Stimulated activated naive CD8-positive, alpha-beta T cell treated with anti-CD3 and anti-CD28 coated beads, Interleukin-15, amount 100 ng/mL, for 72 hours (primary cell): ENCODE measurements at regions not wholly inside any gene's neighbourhood (a gene's known extent, or its start where the extent isn't known, plus 50 kb on each side); places are given as distances from the start of the nearest gene placed in this dataset.
"Not testable (repeated sequence)": the region's sequence is repeated elsewhere in the genome, so short reads cannot be mapped to it uniquely, and the experiment has no call there.

Experiments
- ATAC-seq: fragments of 150-1000 bp; cut with Tn5 transposase; 2 replicates; pipeline ENCODE4 v1.10.0; 2021; ENCODE audit warnings: mild to moderate bottlenecking, moderate library complexity
- DNase-seq, 2 donors: peaks; one replicate each; pipeline ENCODE4 v3.0.0; 2021 to 2022
- H3K27ac Mint-ChIP-seq, 2 donors: one replicate each; pipeline ENCODE4 v1.8.0; 2022; ENCODE audit warnings: mild to moderate bottlenecking in 2 of 2, mixed read lengths in 2 of 2, moderate library complexity in 2 of 2
- H3K27me3 Mint-ChIP-seq: one replicate; pipeline ENCODE4 v1.8.0; 2022; ENCODE audit warnings: mixed read lengths
- H3K4me1 Mint-ChIP-seq: one replicate; pipeline ENCODE4 v1.8.0; 2022; ENCODE audit warnings: mild to moderate bottlenecking, mixed read lengths
- H3K4me3 Mint-ChIP-seq, 2 donors: one replicate each; pipeline ENCODE4 v1.8.0; 2022; ENCODE audit warnings: mild to moderate bottlenecking in 2 of 2, mixed read lengths in 2 of 2, moderate library complexity in 1 of 2
- H3K9me3 Mint-ChIP-seq, 2 donors: one replicate each; pipeline ENCODE4 v1.8.0; 2022; ENCODE audit warnings: mixed read lengths in 2 of 2

DNA sequence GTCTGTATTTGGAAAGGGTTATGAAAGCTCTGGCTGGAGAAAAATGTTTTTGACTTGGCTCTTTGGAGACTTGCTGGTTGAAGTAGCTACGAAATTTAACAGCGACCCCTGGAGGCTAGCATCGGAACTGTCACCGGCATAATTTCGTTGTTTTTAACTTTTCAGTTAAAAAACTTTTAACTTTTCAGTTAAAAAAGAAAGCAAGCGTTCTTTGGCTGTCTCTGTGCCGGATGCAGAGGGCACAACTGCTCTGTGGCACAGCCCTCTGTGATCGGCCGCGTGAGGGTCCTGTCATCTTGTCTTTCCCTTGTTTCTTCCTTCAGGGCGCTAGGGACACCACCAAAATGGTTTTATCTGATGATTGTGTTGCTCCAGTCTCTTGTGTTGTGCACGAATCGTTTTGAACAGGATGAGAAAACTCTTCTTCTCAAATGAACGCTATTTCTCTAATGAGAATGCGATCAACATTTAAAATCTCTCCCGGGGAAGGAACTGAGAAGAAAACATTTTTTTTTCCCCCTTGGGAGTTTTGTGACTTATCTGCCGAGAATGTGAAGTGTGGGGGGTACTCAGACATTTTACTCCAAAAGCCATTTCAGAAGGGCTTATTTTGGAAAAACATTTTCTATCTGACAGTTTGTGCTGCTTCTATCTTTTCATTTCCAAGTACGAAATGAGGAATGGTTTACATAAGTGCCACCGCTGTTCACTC, 57.1 kb downstream of the ADCYAP1 start:
- DNase-seq: peak; percentile 29 to 33
- H3K4me1 Mint-ChIP-seq: no peaks in the 10 kb centered on the region
- no peak overlapping the region for H3K27ac Mint-ChIP-seq
- peaks cover 27% of the 10 kb centered on the region for H3K27me3 Mint-ChIP-seq
- ATAC-seq: no peak
- peak overlapping the region in 1 of 2 donors; percentile 19 for H3K4me3 Mint-ChIP-seq
- no peaks in the 10 kb centered on the region for H3K9me3 Mint-ChIP-seq

DNA sequence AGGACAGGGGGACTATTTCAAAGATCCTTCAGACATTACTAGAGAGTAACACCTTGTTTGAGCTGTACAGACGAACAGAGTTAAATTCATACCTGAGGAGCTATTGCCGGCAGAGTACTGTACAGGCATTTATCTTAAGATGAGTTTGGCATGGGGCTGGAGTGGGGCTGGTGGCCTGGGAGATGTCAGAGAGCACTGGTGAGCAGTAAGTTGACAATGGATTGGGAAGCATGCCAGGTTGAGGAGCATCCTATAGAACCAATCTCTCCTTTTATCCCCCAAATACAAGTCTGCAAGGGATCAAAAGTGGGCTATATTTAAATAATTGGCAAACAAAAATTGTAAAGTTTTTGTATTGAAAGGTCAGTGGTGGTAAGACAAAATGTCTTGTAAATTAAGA, 58.6 kb downstream of the ADCYAP1 start:
- Mint-ChIP-seq H3K27ac (no peak overlapping the region), H3K4me3 (no peak overlapping the region), H3K9me3 (no peaks in the 10 kb centered on the region), H3K27me3 (peaks cover 18% of the 10 kb centered on the region), H3K4me1 (no peaks in the 10 kb centered on the region)
- DNase-seq (no peak), ATAC-seq (no peak)

DNA sequence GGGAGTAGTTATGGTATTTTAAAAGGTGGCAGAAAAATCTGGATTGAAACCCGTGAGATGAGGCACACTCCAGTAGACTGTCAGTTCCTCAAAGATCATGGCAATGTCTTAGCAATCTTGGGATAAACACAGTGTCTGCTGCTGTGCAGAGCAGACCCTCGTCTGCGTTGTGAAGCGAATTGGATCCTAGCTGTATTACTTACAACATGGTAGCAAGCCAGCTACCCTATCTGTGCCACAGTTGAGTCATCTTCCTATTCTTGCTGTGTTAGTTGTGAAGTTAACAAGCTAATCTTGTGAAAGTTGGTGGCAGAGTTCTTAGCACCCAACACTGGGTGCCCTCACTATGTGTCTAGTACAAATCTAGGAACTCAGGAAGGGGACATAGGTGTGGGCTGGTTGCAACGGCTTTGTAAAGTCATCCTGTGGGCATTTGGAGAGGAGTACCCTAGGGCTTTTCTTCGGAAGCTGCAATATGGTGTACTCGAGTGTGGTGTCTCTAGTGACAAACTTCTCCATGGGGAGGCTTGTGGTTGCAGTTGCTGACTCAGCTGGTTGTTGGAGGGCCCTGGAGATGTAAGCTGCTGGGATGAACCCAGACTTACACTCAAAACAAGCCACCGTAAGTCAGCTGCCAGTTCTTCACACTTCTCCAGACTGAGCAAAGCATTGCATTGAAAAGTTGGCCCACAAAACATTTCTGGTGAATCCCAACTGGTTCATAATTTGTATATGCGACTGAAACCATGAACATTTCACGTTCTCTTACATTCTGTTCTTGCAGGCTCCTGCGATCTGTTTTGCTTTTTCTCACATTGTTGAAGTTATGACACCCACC, 61.5 kb downstream of the ADCYAP1 start:
- Mint-ChIP-seq H3K9me3 (peaks cover 0 to 5% of the 10 kb centered on the region in 2 donors), H3K27me3 (peaks cover 12% of the 10 kb centered on the region), H3K27ac (no peak overlapping the region), H3K4me1 (no peaks in the 10 kb centered on the region), H3K4me3 (no peak overlapping the region)
- DNase-seq (no peak), ATAC-seq (no peak)

DNA sequence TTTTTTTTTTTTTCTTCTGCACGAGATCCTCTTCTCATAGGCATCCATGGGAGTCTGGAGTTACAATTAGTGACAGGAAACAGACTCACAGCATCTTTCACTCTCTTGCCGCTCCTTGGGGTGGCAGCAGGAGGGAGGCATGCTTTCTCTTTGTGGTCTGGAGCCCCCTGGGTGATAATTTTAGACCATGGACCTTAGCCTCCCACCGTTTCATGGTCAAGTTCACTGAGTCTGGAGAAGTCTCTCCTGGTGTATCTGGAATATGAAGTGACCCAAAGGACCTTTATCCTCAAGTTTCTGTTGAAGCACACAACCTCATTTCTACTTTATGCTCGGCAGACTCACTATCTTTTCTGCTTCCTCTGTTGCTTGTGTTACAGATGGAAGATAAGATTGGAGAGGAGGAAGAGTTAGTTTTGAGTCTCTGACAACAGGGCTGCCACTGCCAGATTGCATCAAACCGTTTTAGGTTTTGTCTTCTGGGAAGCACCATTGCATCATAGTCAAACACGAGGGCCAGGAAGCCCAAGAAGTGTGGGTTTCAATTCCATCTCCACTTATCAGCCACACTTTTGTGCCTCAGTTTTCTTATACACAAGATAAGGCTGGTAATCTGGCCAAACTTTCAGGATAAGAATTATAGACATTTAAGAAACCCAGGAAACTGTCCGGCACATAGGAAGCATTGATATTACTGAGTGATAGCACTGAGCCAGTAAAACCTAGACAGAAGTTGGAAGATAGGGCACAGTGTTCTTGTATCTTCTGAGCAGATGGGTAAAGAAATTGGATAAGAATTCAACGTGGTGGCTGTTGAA, 62.3 kb downstream of the ADCYAP1 start:
- DNase-seq (no peak), ATAC-seq (no peak)
- no peak overlapping the region for H3K4me3 Mint-ChIP-seq
- H3K9me3 Mint-ChIP-seq: peaks cover 0 to 5% of the 10 kb centered on the region in 2 donors
- H3K4me1 Mint-ChIP-seq: no peaks in the 10 kb centered on the region
- H3K27me3 Mint-ChIP-seq: peaks cover 12% of the 10 kb centered on the region
- no peak overlapping the region for H3K27ac Mint-ChIP-seq

DNA sequence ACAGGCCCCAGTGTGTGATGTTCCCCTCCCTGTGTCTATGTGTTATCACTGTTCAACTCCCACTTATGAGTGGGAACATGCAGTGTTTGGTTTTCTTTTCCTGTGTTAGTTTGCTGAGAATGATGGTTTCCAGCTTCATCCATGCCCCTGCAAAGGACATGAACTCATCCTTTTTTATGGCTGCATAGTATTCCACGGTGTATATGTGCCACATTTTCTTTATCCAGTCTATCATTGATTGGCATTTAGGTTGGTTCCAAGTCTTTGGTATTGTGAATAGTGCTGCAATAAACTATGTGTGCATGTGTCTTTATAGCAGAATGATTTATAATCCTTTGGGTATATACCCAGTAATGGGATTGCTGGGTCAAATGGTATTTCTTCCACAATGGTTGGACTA, 64.2 kb downstream of the ADCYAP1 start:
- not testable (repeated sequence) for H3K27ac Mint-ChIP-seq, DNase-seq, H3K4me1 Mint-ChIP-seq, ATAC-seq, H3K4me3 Mint-ChIP-seq, H3K27me3 Mint-ChIP-seq, H3K9me3 Mint-ChIP-seq

DNA sequence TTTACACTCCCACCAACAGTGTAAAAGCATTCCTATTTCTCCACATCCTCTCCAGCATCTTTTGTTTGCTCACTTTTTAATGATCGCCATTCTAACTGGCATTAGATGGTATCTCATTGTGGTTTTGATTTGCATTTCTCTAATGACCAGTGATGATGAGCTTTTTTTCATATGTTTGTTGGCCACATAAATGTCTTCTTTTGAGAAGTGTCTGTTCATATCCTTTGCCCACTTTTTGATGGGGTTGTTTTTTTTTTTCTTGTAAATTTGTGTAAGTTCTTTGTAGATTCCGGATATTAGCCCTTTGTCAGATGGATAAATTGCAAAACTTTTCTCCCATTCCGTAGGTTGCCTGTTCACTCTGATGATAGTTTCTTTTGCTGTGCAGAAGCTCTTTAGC, 64.6 kb downstream of the ADCYAP1 start:
- H3K4me1 Mint-ChIP-seq, H3K4me3 Mint-ChIP-seq, H3K9me3 Mint-ChIP-seq, DNase-seq, H3K27ac Mint-ChIP-seq, H3K27me3 Mint-ChIP-seq, ATAC-seq: not testable (repeated sequence)

DNA sequence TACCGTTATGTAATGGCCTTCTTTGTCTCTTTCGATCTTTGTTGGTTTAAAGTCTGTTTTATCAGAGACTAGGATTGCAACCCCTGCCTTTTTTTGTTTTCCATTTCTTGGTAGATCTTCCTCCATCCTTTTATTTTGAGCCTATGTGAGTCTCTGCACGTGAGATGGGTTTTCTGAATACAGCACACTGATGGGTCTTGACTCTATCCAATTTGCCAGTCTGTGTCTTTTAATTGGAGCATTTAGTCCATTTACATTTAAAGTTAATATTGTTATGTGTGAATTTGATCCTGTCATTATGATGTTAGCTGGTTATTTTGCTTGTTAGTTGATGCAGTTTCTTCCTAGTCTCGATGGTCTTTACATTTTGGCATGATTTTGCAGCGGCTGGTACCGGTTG, 69.9 kb downstream of the ADCYAP1 start:
- peaks cover 10 to 12% of the 10 kb centered on the region in 2 donors for H3K9me3 Mint-ChIP-seq

DNA sequence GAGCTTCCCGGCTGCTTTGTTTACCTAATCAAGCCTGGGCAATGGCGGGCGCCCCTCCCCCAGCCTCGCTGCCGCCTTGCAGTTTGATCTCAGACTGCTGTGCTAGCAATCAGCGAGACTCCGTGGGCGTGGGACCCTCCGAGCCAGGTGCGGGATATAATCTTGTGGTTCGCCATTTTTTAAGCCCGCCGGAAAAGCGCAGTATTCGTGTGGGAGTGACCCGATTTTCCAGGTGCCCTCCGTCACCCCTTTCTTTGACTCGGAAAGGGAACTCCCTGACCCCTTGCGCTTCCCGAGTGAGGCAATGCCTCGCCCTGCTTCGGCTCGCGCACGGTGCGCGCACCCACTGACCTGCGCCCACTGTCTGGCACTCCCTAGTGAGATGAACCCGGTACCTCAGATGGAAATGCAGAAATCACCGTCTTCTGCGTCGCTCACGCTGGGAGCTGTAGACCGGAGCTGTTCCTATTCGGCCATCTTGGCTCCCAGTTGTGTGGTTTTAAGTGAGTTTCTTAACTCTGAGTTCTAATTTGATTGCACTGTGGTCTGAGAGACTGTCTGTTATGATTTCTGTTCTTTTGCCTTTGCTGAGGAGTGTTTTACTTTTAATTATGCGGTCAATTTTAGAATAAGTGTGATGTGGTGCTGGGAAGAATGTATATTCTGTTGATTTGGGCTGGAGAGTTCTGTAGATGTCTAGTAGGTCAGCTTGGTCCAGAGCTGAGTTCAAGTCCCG, 71.9 kb downstream of the ADCYAP1 start:
- not testable (repeated sequence) for H3K27me3 Mint-ChIP-seq

More for the DNA sequence above, 69.9 kb downstream of the ADCYAP1 start:
- H3K27me3 Mint-ChIP-seq, H3K4me1 Mint-ChIP-seq, ATAC-seq, DNase-seq, H3K4me3 Mint-ChIP-seq, H3K27ac Mint-ChIP-seq: not testable (repeated sequence)

DNA sequence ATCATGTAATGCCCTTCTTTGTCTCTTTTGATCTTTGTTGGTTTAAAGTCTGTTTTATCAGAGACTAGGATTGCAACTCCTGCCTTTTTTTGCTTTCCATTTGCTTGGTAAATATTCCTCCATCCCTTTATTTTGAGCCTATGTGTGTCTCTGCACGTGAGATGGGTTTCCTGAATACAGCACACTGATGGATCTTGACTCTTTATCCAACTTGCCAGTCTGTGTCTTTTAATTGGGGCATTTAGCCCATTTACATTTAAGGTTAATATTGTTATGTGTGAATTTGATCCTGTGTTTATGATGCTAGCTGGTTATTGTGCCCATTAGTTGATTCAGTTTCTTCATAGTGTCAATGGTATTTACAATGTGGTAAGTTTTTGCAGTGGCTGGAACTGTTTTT, 72.7 kb downstream of the ADCYAP1 start:
- H3K9me3 Mint-ChIP-seq: peaks cover 10 to 12% of the 10 kb centered on the region in 2 donors
- DNase-seq, H3K27me3 Mint-ChIP-seq, ATAC-seq, H3K27ac Mint-ChIP-seq, H3K4me3 Mint-ChIP-seq, H3K4me1 Mint-ChIP-seq: not testable (repeated sequence)

More for the DNA sequence above, 71.9 kb downstream of the ADCYAP1 start:
- not testable (repeated sequence) for H3K27ac Mint-ChIP-seq, ATAC-seq, DNase-seq, H3K4me1 Mint-ChIP-seq
- H3K9me3 Mint-ChIP-seq: peaks cover 10 to 12% of the 10 kb centered on the region in 2 donors
- peak overlapping the region in 1 of 2 donors; percentile 5 for H3K4me3 Mint-ChIP-seq

DNA sequence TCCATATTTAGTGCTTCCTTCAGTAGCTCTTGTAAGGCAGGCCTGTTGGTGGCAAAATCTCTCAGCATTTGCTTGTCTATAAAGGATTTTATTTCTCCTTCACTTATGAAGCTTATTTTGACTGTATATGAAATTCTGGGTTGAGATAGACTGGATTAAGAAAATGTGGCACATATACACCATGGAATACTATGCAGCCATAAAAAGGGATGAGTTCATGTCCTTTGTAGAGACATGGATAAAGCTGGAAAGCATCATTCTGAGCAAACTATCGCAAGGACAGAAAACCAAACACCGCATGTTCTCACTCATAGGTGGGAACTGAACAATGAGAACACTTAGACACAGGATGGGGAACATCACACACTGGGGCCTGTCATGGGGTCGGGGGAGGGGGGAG, 73.1 kb downstream of the ADCYAP1 start:
- DNase-seq, ATAC-seq, H3K4me1 Mint-ChIP-seq, H3K4me3 Mint-ChIP-seq, H3K27ac Mint-ChIP-seq, H3K27me3 Mint-ChIP-seq: not testable (repeated sequence)
- peaks cover 10 to 12% of the 10 kb centered on the region in 2 donors for H3K9me3 Mint-ChIP-seq

DNA sequence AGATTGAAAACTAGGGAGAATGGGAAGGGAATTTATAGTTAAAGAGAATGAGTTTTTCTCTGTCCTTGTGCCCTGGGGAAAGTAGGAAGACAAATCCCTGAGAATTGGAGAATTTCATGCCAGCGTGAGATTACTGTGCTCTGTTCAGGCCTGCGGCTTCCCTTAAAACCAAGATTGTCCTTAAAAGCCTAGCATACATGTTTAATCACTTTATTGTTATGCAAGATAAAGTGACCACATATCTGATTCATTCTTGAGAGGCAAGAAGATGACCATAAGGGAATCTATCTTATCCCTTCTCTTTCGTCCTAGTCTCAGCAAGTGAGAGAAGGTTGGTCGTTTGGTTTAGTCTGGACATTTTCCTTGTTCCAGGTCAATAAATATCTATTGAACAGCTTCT, 75.9 kb downstream of the ADCYAP1 start:
- ATAC-seq (no peak), DNase-seq (no peak)
- Mint-ChIP-seq H3K27ac (no peak overlapping the region), H3K27me3 (no peaks in the 10 kb centered on the region), H3K4me3 (no peak overlapping the region), H3K4me1 (no peaks in the 10 kb centered on the region), H3K9me3 (peaks cover 10 to 12% of the 10 kb centered on the region in 2 donors)

DNA sequence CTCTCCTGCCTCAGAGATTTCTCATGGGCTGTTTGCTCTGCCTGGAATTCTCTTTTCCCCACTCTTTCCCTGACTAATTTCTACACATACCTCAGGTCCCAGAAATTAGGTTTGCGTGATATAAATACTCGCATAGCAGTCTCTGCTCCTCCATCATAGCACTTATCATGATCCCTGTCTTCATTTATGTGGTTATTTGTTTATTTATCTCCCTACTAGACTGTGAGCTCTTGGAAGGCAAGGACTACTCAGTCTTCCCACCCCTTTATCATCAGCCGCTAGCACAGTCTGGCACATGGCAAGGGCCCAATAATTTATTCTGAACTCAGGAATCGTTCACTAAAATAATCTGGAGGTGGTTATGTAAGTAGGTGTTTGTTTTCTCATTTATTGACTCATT, 79.3 kb downstream of the ADCYAP1 start:
- ATAC-seq (no peak), DNase-seq (no peak)
- no peaks in the 10 kb centered on the region for H3K9me3 Mint-ChIP-seq
- peaks cover 6% of the 10 kb centered on the region for H3K27me3 Mint-ChIP-seq
- no peaks in the 10 kb centered on the region for H3K4me1 Mint-ChIP-seq
- H3K4me3 Mint-ChIP-seq: no peak overlapping the region
- no peak overlapping the region for H3K27ac Mint-ChIP-seq

DNA sequence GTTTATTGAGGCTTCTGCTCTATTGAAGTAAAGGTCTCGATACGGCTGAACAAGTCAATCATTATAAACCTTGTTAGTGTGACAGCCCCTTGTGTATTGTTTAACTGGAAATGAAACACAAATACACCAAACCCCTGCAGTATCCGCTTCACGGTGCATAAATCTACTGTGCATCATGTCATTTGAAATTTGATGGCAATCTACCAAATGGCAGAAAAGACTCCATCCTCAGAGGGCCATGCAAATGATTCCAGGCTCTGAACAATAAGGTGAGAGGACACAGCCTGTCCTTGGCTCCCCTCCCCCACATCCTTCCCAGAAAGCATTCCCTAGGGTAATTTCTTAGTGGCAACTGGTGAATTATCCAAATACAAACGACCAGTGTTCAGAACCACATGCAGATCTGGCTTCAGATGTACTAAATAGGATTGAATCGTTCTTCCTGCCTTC, 80.6 kb downstream of the ADCYAP1 start:
- Mint-ChIP-seq H3K4me1 (no peaks in the 10 kb centered on the region), H3K27me3 (peaks cover 6% of the 10 kb centered on the region), H3K27ac (no peak overlapping the region), H3K9me3 (no peaks in the 10 kb centered on the region), H3K4me3 (no peak overlapping the region)
- ATAC-seq (no peak), DNase-seq (no peak)

DNA sequence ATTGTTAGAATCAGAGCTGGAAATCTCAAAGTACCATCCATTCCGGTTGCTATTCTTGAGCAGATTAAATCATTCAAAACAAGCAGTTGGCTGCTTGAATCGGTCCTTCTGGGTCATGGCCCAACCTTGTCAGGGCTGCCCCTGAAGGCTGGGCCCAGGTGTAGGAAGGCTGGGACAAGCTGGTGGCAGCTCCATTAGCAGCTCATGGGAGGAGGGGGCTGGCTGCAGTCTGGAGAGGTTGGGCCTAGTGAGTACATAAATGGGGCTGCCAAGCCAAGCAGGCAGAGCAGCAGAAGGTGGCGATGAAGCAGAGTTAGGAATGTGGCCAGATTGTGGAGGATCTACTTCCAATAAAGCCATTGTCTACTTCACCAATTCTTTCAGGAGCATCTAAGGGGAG, 81.4 kb downstream of the ADCYAP1 start:
- DNase-seq (no peak), ATAC-seq (no peak)
- no peak overlapping the region for H3K27ac Mint-ChIP-seq
- peaks cover 14% of the 10 kb centered on the region for H3K27me3 Mint-ChIP-seq
- H3K9me3 Mint-ChIP-seq: no peaks in the 10 kb centered on the region
- no peak overlapping the region for H3K4me3 Mint-ChIP-seq
- H3K4me1 Mint-ChIP-seq: no peaks in the 10 kb centered on the region

DNA sequence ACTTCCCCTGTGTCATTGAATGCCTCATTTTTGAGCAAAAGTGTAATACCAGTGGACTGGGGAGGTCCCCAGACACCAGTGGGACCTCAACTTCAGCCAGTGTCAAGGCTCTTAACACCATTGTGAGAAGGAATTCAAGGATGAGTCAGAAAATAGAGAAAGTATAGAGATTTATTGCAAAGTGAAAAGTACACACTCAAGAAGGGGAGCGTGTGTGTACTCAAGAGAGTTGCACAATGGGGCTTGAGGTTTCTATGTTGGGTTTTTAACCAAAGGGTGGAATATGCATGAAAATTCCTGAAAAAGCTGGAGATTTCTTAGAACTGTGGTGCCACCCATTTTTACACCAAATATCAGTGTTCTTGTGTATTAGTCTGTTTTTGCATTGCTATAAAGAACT, 81.9 kb downstream of the ADCYAP1 start:
- no peak overlapping the region for H3K4me3 Mint-ChIP-seq
- H3K27me3 Mint-ChIP-seq: peaks cover 15% of the 10 kb centered on the region
- no peaks in the 10 kb centered on the region for H3K4me1 Mint-ChIP-seq
- no peaks in the 10 kb centered on the region for H3K9me3 Mint-ChIP-seq
- DNase-seq (no peak), ATAC-seq (no peak)
- H3K27ac Mint-ChIP-seq: no peak overlapping the region
